NT2/D1 (cell line): ENCODE measurements at regions not wholly inside any gene's neighbourhood (a gene's known extent, or its start where the extent isn't known, plus 50 kb on each side); places are given as distances from the start of the nearest gene placed in this dataset.
"Not testable (repeated sequence)": the region's sequence is repeated elsewhere in the genome, so short reads cannot be mapped to it uniquely, and the experiment has no call there.

Experiments
- DNase-seq: peaks from one replicate; pipeline ENCODE4 v3.0.0-alpha.2; 2011; ENCODE audit warnings: low read depth, low spot score
- H3K27me3 ChIP-seq: 2 replicates; pipeline ENCODE4 v1.6.0; 2011; ENCODE audit warnings: mild to moderate bottlenecking; ENCODE audit not compliant: insufficient read length, insufficient read depth
- H3K36me3 ChIP-seq: 2 replicates; pipeline ENCODE4 v1.6.1; 2011; ENCODE audit warnings: mild to moderate bottlenecking, low read length, mixed read lengths; ENCODE audit not compliant: insufficient read depth, insufficient read length
- H3K4me1 ChIP-seq: 2 replicates; pipeline ENCODE4 v1.5.1; 2011; ENCODE audit not compliant: insufficient read depth, insufficient read length
- H3K4me3 ChIP-seq: 2 replicates; pipeline ENCODE4 v1.5.1; 2011; ENCODE audit warnings: low read depth; ENCODE audit not compliant: insufficient read length
- H3K9ac ChIP-seq: 2 replicates; pipeline ENCODE4 v1.6.0; 2011; ENCODE audit warnings: low read depth; ENCODE audit not compliant: insufficient read length
- H3K9me3 ChIP-seq: 2 replicates; pipeline ENCODE4 v1.5.1; 2011; ENCODE audit warnings: mild to moderate bottlenecking, low read length; ENCODE audit not compliant: insufficient read depth
- SUZ12 ChIP-seq: IDR thresholded peaks from 2 replicates; pipeline ENCODE4 v1.6.1; 2011; ENCODE audit not compliant: insufficient read length, insufficient read depth; ENCODE audit errors: extremely low read depth
- YY1 ChIP-seq: IDR thresholded peaks from 2 replicates; pipeline ENCODE4 v1.6.1; 2011; ENCODE audit not compliant: insufficient read length, insufficient read depth
- ZNF274 ChIP-seq: IDR thresholded peaks from 2 replicates; pipeline ENCODE4 v1.6.1; 2011; ENCODE audit warnings: mild to moderate bottlenecking, low read depth, low read length

GRCh38 chr10:4243169-4243568 lies 458.2 kb upstream of the KLF6 start:
- H3K4me3 ChIP-seq, result no peak overlapping the region
- DNase-seq, result no peak
- no peaks in the 10 kb centered on the region for H3K4me1 ChIP-seq

GRCh38 chr10:4242561-4243035 lies 457.6 kb upstream of the KLF6 start:
- no peak overlapping the region for H3K4me3 ChIP-seq

More at GRCh38 chr10:4243169-4243568, 458.2 kb upstream of the KLF6 start:
- H3K36me3 ChIP-seq, result no peaks in the 10 kb centered on the region
- H3K9ac ChIP-seq, result no peak overlapping the region
- H3K9me3 ChIP-seq, result no peaks in the 10 kb centered on the region
- TF ChIP-seq SUZ12, result no peak
- TF ChIP-seq YY1, result no peak
- TF ChIP-seq ZNF274, result no peak
- no peaks in the 10 kb centered on the region for H3K27me3 ChIP-seq

DNA sequence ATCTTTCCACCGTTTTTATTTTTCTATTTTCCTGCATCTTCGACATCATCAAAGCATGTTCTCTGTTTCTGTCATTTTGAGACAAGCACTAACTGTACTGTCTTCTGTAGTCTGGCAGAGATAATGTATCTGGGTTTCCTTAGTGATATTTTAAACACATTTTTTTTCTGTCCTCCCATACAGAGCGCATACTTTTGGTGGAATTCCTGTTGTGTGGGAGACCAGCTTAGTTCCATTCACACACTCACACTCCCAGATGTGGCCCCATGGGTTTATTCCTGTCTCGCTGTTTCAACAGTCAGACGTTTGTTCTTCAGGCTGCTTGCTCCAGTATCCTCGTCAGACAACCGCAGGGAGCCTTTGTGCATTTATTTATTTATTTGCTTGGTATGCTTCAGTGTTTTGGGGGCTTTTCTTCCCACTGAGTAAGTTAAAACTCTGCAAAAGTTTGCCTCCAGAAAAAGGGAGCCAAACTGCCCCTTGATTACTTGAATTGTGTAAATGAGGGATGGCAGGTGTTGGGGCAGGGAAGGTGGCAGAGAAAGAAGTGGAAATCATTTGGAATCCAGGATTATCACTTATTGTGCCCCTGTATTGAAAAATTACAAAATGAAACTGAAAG lies 456.8 kb upstream of the KLF6 start:
- H3K4me3 ChIP-seq, result no peak overlapping the region
- no peaks in the 10 kb centered on the region; the same call in 1 of the 2 replicates for H3K9me3 ChIP-seq
- TF ChIP-seq YY1, result no peak
- no peak for TF ChIP-seq SUZ12
- no peak for TF ChIP-seq ZNF274
- no peaks in the 10 kb centered on the region for H3K4me1 ChIP-seq
- DNase-seq, result peak; percentile 42
- no peaks in the 10 kb centered on the region for H3K36me3 ChIP-seq
- H3K9ac ChIP-seq, result no peak overlapping the region
- no peaks in the 10 kb centered on the region for H3K27me3 ChIP-seq

More at GRCh38 chr10:4242561-4243035, 457.6 kb upstream of the KLF6 start:
- H3K4me1 ChIP-seq, result no peaks in the 10 kb centered on the region
- no peaks in the 10 kb centered on the region for H3K9me3 ChIP-seq
- H3K9ac ChIP-seq, result no peak overlapping the region
- TF ChIP-seq YY1 (no peak), SUZ12 (no peak), ZNF274 (no peak)
- H3K27me3 ChIP-seq, result no peaks in the 10 kb centered on the region
- no peak for DNase-seq
- no peaks in the 10 kb centered on the region for H3K36me3 ChIP-seq

- no peaks in the 10 kb centered on the region; the same call in 1 of the 2 replicates for H3K9me3 ChIP-seq
- no peak overlapping the region for H3K9ac ChIP-seq
- H3K4me3 ChIP-seq, result no peak overlapping the region
- H3K27me3 ChIP-seq, result no peaks in the 10 kb centered on the region
- no peak for TF ChIP-seq ZNF274
- no peak for TF ChIP-seq YY1
- no peak for TF ChIP-seq SUZ12
- no peaks in the 10 kb centered on the region for H3K36me3 ChIP-seq
- no peak for DNase-seq
- no peaks in the 10 kb centered on the region for H3K4me1 ChIP-seq
These were observed 455.7 kb upstream of the KLF6 start for GRCh38 chr10:4240608-4241197.

DNA sequence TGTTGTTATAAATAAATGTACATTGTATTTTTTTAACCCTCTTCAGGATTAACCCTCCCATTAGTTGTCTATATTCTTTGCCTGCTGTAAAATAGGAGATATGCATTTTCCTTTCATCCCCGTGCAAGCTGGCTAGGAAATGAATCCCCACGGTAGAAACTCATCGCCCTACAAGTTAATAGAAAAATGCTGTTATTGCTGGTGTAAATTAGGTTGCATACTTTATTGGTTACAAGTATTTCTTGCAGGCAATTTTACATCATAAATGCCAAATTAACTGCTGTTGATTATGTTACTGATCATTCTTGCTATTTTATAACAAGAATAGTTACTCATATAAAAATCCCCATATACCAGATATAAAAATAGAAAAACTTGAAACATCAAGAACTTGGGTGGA lies 454.2 kb upstream of the KLF6 start:
- Histone ChIP-seq H3K9ac (no peak overlapping the region), H3K9me3 (no peaks in the 10 kb centered on the region; the same call in 1 of the 2 replicates), H3K4me1 (no peaks in the 10 kb centered on the region), H3K4me3 (no peak overlapping the region), H3K27me3 (no peaks in the 10 kb centered on the region), H3K36me3 (no peaks in the 10 kb centered on the region)
- TF ChIP-seq SUZ12 (no peak), ZNF274 (no peak)
- DNase-seq, result no peak

- DNase-seq, H3K9ac ChIP-seq, H3K36me3 ChIP-seq, H3K27me3 ChIP-seq, H3K4me1 ChIP-seq, H3K4me3 ChIP-seq: not testable (repeated sequence)
- H3K9me3 ChIP-seq, result peaks cover 11% of the 10 kb centered on the region; the same call in 1 of the 2 replicates
These were observed 451.9 kb upstream of the KLF6 start for GRCh38 chr10:4236905-4237304.

GRCh38 chr10:4234661-4235060 lies 449.7 kb upstream of the KLF6 start:
- TF ChIP-seq YY1 (no peak), SUZ12 (no peak), ZNF274 (no peak)
- no peaks in the 10 kb centered on the region for H3K4me1 ChIP-seq
- H3K9ac ChIP-seq, result no peak overlapping the region
- H3K36me3 ChIP-seq, result no peaks in the 10 kb centered on the region
- DNase-seq, result no peak
- no peak overlapping the region for H3K4me3 ChIP-seq
- peaks cover 11% of the 10 kb centered on the region; the same call in 1 of the 2 replicates for H3K9me3 ChIP-seq
- no peaks in the 10 kb centered on the region for H3K27me3 ChIP-seq
